ENCODE measurements at regions not wholly inside any gene's neighbourhood (a gene's known extent, or its start where the extent isn't known, plus 50 kb on each side); places are given as distances from the start of the nearest gene placed in this dataset.

- Histone ChIP-seq H3K27me3 (ENCODE audit: control insufficient read depth, insufficient read depth, low read length) (no peaks in the 10 kb centered on the region), H3K36me3 (ENCODE audit: control insufficient read depth, insufficient read depth, low read length) (no peaks in the 10 kb centered on the region)
- no peak for DNase-seq (ENCODE audit: low read depth)
Observed at GRCh38 chr2:134020608-134021007, 233.3 kb upstream of the MGAT5 start.

GRCh38 chr2:134021830-134022524 is 231.9 kb upstream of the MGAT5 start:
- DNase-seq (ENCODE audit: low read depth) = no peak
- no peaks in the 10 kb centered on the region for H3K36me3 ChIP-seq (ENCODE audit: control insufficient read depth, insufficient read depth, low read length)
- TF ChIP-seq, protein P1, sequence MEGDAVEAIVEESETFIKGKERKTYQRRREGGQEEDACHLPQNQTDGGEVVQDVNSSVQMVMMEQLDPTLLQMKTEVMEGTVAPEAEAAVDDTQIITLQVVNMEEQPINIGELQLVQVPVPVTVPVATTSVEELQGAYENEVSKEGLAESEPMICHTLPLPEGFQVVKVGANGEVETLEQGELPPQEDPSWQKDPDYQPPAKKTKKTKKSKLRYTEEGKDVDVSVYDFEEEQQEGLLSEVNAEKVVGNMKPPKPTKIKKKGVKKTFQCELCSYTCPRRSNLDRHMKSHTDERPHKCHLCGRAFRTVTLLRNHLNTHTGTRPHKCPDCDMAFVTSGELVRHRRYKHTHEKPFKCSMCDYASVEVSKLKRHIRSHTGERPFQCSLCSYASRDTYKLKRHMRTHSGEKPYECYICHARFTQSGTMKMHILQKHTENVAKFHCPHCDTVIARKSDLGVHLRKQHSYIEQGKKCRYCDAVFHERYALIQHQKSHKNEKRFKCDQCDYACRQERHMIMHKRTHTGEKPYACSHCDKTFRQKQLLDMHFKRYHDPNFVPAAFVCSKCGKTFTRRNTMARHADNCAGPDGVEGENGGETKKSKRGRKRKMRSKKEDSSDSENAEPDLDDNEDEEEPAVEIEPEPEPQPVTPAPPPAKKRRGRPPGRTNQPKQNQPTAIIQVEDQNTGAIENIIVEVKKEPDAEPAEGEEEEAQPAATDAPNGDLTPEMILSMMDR (IDR thresholded peaks at IDR 0.05; ENCODE audit: insufficient read depth, low read length, poor library complexity, severe bottlenecking) = no peak
- peaks cover 2% of the 10 kb centered on the region for H3K27me3 ChIP-seq (ENCODE audit: control insufficient read depth, insufficient read depth, low read length)
- H3K4me3 ChIP-seq (ENCODE audit: low read depth, low read length) = no peak overlapping the region

More at GRCh38 chr2:134020608-134021007, 233.3 kb upstream of the MGAT5 start:
- TF ChIP-seq, protein P1 (IDR thresholded peaks at IDR 0.05; ENCODE audit: insufficient read depth, low read length, poor library complexity, severe bottlenecking) = no peak
- no peak overlapping the region for H3K4me3 ChIP-seq (ENCODE audit: low read depth, low read length)

- DNase-seq (ENCODE audit: low read depth) = no peak
- peaks cover 7% of the 10 kb centered on the region for H3K27me3 ChIP-seq (ENCODE audit: control insufficient read depth, insufficient read depth, low read length)
- H3K4me3 ChIP-seq (ENCODE audit: low read depth, low read length) = no peak overlapping the region
- TF ChIP-seq, protein P1 (IDR thresholded peaks at IDR 0.05; ENCODE audit: insufficient read depth, low read length, poor library complexity, severe bottlenecking) = no peak
- H3K36me3 ChIP-seq (ENCODE audit: control insufficient read depth, insufficient read depth, low read length) = no peaks in the 10 kb centered on the region
Observed at GRCh38 chr2:134023854-134024253, 230.0 kb upstream of the MGAT5 start.

GRCh38 chr2:134027980-134028379 is 225.9 kb upstream of the MGAT5 start:
- H3K4me3 ChIP-seq (ENCODE audit: low read depth, low read length) = no peak overlapping the region
- no peaks in the 10 kb centered on the region for H3K36me3 ChIP-seq (ENCODE audit: control insufficient read depth, insufficient read depth, low read length)
- DNase-seq (ENCODE audit: low read depth) = no peak
- H3K27me3 ChIP-seq (ENCODE audit: control insufficient read depth, insufficient read depth, low read length) = peaks cover 10% of the 10 kb centered on the region
- TF ChIP-seq, protein P1 (IDR thresholded peaks at IDR 0.05; ENCODE audit: insufficient read depth, low read length, poor library complexity, severe bottlenecking) = no peak

- Histone ChIP-seq H3K4me3 (ENCODE audit: low read depth, low read length) (no peak overlapping the region), H3K36me3 (ENCODE audit: control insufficient read depth, insufficient read depth, low read length) (no peaks in the 10 kb centered on the region), H3K27me3 (ENCODE audit: control insufficient read depth, insufficient read depth, low read length) (peaks cover 10% of the 10 kb centered on the region)
- TF ChIP-seq, protein P1 (IDR thresholded peaks at IDR 0.05; ENCODE audit: insufficient read depth, low read length, poor library complexity, severe bottlenecking) = no peak
- DNase-seq (ENCODE audit: low read depth) = no peak
Observed at GRCh38 chr2:134029418-134029817, 224.5 kb upstream of the MGAT5 start.

GRCh38 chr2:134031539-134031938 is 222.3 kb upstream of the MGAT5 start:
- no peak for DNase-seq (ENCODE audit: low read depth)
- Histone ChIP-seq H3K36me3 (ENCODE audit: control insufficient read depth, insufficient read depth, low read length) (no peaks in the 10 kb centered on the region), H3K27me3 (ENCODE audit: control insufficient read depth, insufficient read depth, low read length) (peaks cover 10% of the 10 kb centered on the region), H3K4me3 (ENCODE audit: low read depth, low read length) (no peak overlapping the region)
- TF ChIP-seq, protein P1 (IDR thresholded peaks at IDR 0.05; ENCODE audit: insufficient read depth, low read length, poor library complexity, severe bottlenecking) = no peak

Measured in kidney epithelial cell (primary cell).